ENCODE measurements at regions not wholly inside any gene's neighbourhood (a gene's known extent, or its start where the extent isn't known, plus 50 kb on each side); places are given as distances from the start of the nearest gene placed in this dataset.
A peak's percentile ranks its signal among the peaks of the same experiment; 100 is the strongest.

DNA sequence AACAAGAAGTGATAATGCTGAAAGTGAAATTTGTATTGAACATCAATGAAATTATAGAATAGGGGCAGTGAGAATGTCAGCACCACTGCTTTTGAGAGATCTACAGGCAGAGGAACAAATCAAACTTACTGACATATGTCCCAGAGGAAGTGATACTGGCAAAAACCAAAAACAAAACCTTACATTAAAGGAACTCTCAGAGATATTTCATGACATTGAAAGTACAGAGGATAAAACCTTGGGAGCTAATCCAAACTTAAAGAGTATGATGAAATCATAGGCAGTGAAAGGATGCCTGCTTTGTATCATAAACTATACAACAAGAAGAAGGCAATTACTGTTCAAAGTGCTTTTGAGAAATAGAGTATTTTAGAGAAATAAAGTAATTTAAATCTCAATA lies 90.4 kb upstream of the SV2C start:
- Histone ChIP-seq H4K20me1 (ENCODE audit: control insufficient read depth, insufficient read depth) (no peaks in the 10 kb centered on the region), H3K4me2 (ENCODE audit: control insufficient read depth, insufficient read depth) (no peak overlapping the region; the same call in 1 of the 2 replicates), H3K9me3 (replicated peaks; ENCODE audit: control insufficient read depth, insufficient read depth, low read length) (no peaks in the 10 kb centered on the region), H3K4me1 (ENCODE audit: control insufficient read depth, insufficient read depth, low read length) (peaks cover 4% of the 10 kb centered on the region; the same call in 1 of the 2 replicates), H3K27me3 (replicated peaks in 1 of 2; ENCODE audit: control insufficient read depth in 2 of 2, insufficient read depth in 2 of 2, low read length in 1 of 2) (no peaks in the 10 kb centered on the region), H2AFZ (ENCODE audit: control insufficient read depth, low read depth, low read length) (no peak overlapping the region), H3K9ac (ENCODE audit: control insufficient read depth, insufficient read depth, low read length) (no peak overlapping the region), H3K27ac (ENCODE audit: control insufficient read depth, insufficient read depth) (no peak overlapping the region), H3K36me3 (ENCODE audit: control insufficient read depth in 2 of 2, insufficient read depth in 2 of 2, low read length in 1 of 2) (no peaks in the 10 kb centered on the region), H3K4me3 (no peak overlapping the region), H3K79me2 (ENCODE audit: control insufficient read depth, insufficient read depth, low read length) (no peaks in the 10 kb centered on the region)
- intact Hi-C loops (cut with micrococcal nuclease; ENCODE audit: unreplicated experiment) (no loop called here), in situ Hi-C loops (cut with MboI) (no loop called here)
- BruUV-seq (replicated peaks) = no TSS peak
- FAIRE-seq = peak; percentile 7
- SMC1A ChIA-PET (ENCODE audit: uncharacterized antibody, unreplicated experiment) = interaction anchor here (0.8 to 1.5 kb wide), 3 partner anchors 12 to 29 kb away, joined by 3 to 4 read pairs (median 3); no protein-coding TSS in a partner anchor
- peak; percentile 53; the same call in 1 of the 2 replicates for TF ChIP-seq RUNX3 (IDR thresholded peaks at IDR 0.05; ENCODE audit: low read length)
- no peak for TF ChIP-seq SMC3 (IDR thresholded peaks at IDR 0.05; ENCODE audit: borderline replicate concordance, low read length)
- peak; percentile 58; the same call in 1 of the 2 replicates for TF ChIP-seq NFIC (IDR thresholded peaks at IDR 0.05; ENCODE audit: low read depth, low read length)
- peak; percentile 83 for TF ChIP-seq SPI1 (IDR thresholded peaks at IDR 0.05; ENCODE audit: borderline replicate concordance, insufficient read depth, low read depth, low read length)
- no peak for TF ChIP-seq EGR1 (IDR thresholded peaks at IDR 0.05; ENCODE audit: borderline replicate concordance in 1 of 2, low read depth in 2 of 2, low read length in 2 of 2)
- TF ChIP-seq NR2C2 (IDR thresholded peaks at IDR 0.05; ENCODE audit: borderline replicate concordance, control insufficient read depth, insufficient read length, low read depth) = no peak
- no peak for TF ChIP-seq PAX8 (IDR thresholded peaks at IDR 0.05)
- CTCF ChIA-PET = no interaction called here
- POLR2A ChIA-PET = no interaction called here
- peak; percentile 8 for DNase-seq (ENCODE audit: low read depth, low spot score)
- RAD21 ChIA-PET (ENCODE audit: unreplicated experiment) = interaction anchor here (1.4 kb wide), 1 partner anchor 183 kb away, joined by 3 read pairs; no protein-coding TSS in a partner anchor
- peak; percentile 78 for ATAC-seq

DNA sequence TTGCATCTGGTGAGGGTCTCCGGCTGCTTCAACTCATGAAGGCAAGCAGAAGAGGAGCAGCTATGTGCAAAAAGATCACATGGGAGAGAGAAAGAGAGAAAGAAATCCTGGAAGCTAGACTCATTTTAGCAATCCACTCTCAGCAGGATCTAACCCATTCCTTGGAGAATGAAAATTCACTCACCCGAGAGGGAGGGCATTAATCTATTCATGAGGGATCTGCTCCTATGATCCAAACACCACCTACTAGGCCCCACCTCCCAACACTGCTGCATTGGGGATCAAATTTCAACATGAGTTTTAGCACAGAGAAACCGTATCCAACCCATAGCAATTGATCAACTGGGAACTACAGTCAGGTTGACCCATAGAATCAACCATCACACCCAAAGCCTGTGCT lies 98.1 kb upstream of the SV2C start:
- H3K4me2 ChIP-seq (ENCODE audit: control insufficient read depth, insufficient read depth) = no peak overlapping the region
- no peaks in the 10 kb centered on the region for H4K20me1 ChIP-seq (ENCODE audit: control insufficient read depth, insufficient read depth)
- H3K9me3 ChIP-seq (replicated peaks; ENCODE audit: control insufficient read depth, insufficient read depth, low read length) = no peaks in the 10 kb centered on the region
- no peak overlapping the region for H3K27ac ChIP-seq (ENCODE audit: control insufficient read depth, insufficient read depth)
- H3K4me3 ChIP-seq = no peak overlapping the region
- H3K79me2 ChIP-seq (ENCODE audit: control insufficient read depth, insufficient read depth, low read length) = no peaks in the 10 kb centered on the region
- SMC1A ChIA-PET (ENCODE audit: uncharacterized antibody, unreplicated experiment) = interaction anchor here (1.0 kb wide), 1 partner anchor 98 kb away, joined by 7 read pairs; no protein-coding TSS in a partner anchor
- H2AFZ ChIP-seq (ENCODE audit: control insufficient read depth, low read depth, low read length) = no peak overlapping the region
- POLR2A ChIA-PET = no interaction called here
- no peak overlapping the region for H3K9ac ChIP-seq (ENCODE audit: control insufficient read depth, insufficient read depth, low read length)
- intact Hi-C loops (cut with micrococcal nuclease; ENCODE audit: unreplicated experiment) = no loop called here
- no peak for ATAC-seq
- 54% methylated on average over 3 of the region's 3 CpGs for WGBS (ENCODE audit: insufficient coverage, insufficient replicate concordance, low lambda C conversion rate, missing lambda C conversion rate)
- in situ Hi-C loops (cut with MboI) = no loop called here
- H3K36me3 ChIP-seq (ENCODE audit: control insufficient read depth in 2 of 2, insufficient read depth in 2 of 2, low read length in 1 of 2) = no peaks in the 10 kb centered on the region
- BruUV-seq (replicated peaks) = no TSS peak
- RAD21 ChIA-PET (ENCODE audit: unreplicated experiment) = no interaction called here
- no peak for DNase-seq (ENCODE audit: low read depth, low spot score)
- FAIRE-seq = no peak
- no peaks in the 10 kb centered on the region for H3K27me3 ChIP-seq (replicated peaks in 1 of 2; ENCODE audit: control insufficient read depth in 2 of 2, insufficient read depth in 2 of 2, low read length in 1 of 2)
- CTCF ChIA-PET = no interaction called here
- H3K4me1 ChIP-seq (ENCODE audit: control insufficient read depth, insufficient read depth, low read length) = no peaks in the 10 kb centered on the region
- TF ChIP-seq ATF2 (IDR thresholded peaks at IDR 0.05; ENCODE audit: low read length) (no peak), MEF2B (IDR thresholded peaks at IDR 0.05; ENCODE audit: partially characterized antibody, poor library complexity, severe bottlenecking) (no peak), KDM1A (IDR thresholded peaks at IDR 0.05; ENCODE audit: borderline replicate concordance) (no peak), EP300 (IDR thresholded peaks at IDR 0.05; ENCODE audit: borderline replicate concordance in 1 of 2, control insufficient read depth in 1 of 2, low read depth in 2 of 2, low read length in 2 of 2) (no peak), LARP7 (IDR thresholded peaks at IDR 0.05) (no peak)
- TF ChIP-seq, protein P1, sequence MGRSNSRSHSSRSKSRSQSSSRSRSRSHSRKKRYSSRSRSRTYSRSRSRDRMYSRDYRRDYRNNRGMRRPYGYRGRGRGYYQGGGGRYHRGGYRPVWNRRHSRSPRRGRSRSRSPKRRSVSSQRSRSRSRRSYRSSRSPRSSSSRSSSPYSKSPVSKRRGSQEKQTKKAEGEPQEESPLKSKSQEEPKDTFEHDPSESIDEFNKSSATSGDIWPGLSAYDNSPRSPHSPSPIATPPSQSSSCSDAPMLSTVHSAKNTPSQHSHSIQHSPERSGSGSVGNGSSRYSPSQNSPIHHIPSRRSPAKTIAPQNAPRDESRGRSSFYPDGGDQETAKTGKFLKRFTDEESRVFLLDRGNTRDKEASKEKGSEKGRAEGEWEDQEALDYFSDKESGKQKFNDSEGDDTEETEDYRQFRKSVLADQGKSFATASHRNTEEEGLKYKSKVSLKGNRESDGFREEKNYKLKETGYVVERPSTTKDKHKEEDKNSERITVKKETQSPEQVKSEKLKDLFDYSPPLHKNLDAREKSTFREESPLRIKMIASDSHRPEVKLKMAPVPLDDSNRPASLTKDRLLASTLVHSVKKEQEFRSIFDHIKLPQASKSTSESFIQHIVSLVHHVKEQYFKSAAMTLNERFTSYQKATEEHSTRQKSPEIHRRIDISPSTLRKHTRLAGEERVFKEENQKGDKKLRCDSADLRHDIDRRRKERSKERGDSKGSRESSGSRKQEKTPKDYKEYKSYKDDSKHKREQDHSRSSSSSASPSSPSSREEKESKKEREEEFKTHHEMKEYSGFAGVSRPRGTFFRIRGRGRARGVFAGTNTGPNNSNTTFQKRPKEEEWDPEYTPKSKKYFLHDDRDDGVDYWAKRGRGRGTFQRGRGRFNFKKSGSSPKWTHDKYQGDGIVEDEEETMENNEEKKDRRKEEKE (IDR thresholded peaks at IDR 0.05) = no peak
